ENCODE measurements at regions not wholly inside any gene's neighbourhood (a gene's known extent, or its start where the extent isn't known, plus 50 kb on each side); places are given as distances from the start of the nearest gene placed in this dataset.

DNA sequence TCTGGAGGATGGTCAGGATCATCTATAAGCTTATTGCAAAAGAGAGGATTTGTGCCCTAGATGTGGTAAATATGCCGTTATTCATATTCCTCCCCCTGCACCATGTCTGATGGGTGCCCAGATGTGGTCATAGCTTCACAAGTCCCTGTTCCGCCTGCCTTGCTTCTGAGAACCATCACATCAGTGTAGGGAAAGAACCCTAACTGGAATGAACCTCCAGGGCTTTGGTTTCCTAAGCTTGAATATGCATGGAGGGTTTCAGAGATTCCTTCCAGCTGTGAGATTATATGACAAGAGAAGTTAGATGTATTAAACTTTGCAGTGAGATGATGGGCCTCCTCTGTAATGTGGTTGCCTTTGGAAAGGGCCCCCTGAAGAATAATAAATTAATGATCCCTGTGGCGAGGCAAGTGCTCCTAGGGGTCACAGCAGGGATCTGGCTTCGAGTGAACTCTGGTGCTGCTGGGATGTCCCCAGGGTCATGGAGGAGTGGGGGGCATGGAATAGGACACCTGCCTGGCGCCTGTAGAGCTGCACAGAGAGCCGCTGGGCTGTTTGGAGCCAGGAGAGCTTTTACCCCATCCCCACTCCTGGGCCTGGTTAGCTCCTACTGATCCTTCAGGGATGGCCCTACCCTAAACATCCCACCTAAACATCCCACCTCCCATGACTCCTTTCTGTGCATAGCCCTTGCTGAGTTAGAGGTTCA lies 56.0 kb upstream of the IRS2 start:
- H3K4me2 ChIP-seq (ENCODE audit: insufficient read depth in 1 of 2, low read depth in 2 of 2, low read length in 2 of 2), result no peak overlapping the region
- POLR2A ChIA-PET (ENCODE audit: partially characterized antibody), result no interaction called here
- H2BK120ac ChIP-seq (replicated peaks; ENCODE audit: low read depth, low read length), result no peak overlapping the region
- H4K5ac ChIP-seq (ENCODE audit: insufficient read length, low read depth, low read length), result no peak overlapping the region
- no peak overlapping the region for H3K23ac ChIP-seq (ENCODE audit: insufficient read length)
- H3K18ac ChIP-seq (ENCODE audit: extremely low read depth, low read length), result no peak overlapping the region
- no peak overlapping the region for H4K8ac ChIP-seq (ENCODE audit: extremely low read depth, insufficient read depth, low read length)
- H2AK5ac ChIP-seq (ENCODE audit: low read depth, low read length), result no peak overlapping the region
- no peak overlapping the region for H2BK15ac ChIP-seq (ENCODE audit: low read length)
- TF ChIP-seq, protein P1, sequence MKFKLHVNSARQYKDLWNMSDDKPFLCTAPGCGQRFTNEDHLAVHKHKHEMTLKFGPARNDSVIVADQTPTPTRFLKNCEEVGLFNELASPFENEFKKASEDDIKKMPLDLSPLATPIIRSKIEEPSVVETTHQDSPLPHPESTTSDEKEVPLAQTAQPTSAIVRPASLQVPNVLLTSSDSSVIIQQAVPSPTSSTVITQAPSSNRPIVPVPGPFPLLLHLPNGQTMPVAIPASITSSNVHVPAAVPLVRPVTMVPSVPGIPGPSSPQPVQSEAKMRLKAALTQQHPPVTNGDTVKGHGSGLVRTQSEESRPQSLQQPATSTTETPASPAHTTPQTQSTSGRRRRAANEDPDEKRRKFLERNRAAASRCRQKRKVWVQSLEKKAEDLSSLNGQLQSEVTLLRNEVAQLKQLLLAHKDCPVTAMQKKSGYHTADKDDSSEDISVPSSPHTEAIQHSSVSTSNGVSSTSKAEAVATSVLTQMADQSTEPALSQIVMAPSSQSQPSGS (IDR thresholded peaks at IDR 0.05; ENCODE audit: low read length), result no peak
- no peak for TF ChIP-seq TBP (IDR thresholded peaks at IDR 0.05; ENCODE audit: low read depth, low read length)
- TF ChIP-seq EGR1 (IDR thresholded peaks at IDR 0.05; ENCODE audit: borderline replicate concordance, low read depth, low read length), result no peak
- no peak for TF ChIP-seq SAP30 (IDR thresholded peaks at IDR 0.05; ENCODE audit: insufficient read depth, insufficient replicate concordance, low read length)
- no peak overlapping the region for H2BK20ac ChIP-seq (ENCODE audit: low read length)
- no peak overlapping the region for H2BK5ac ChIP-seq (ENCODE audit: low read depth, low read length)
- FAIRE-seq (no peak), DNase-seq (ENCODE audit: low read depth in 1 of 2, low spot score in 2 of 2) (no peak)
- no peaks in the 10 kb centered on the region; a peak in 1 of 7 replicates for H3K4me1 ChIP-seq (replicated peaks in 1 of 4; ENCODE audit: control insufficient read depth in 3 of 4, insufficient read depth in 4 of 4, low read length in 3 of 4)
- no peak overlapping the region for H2AFZ ChIP-seq (ENCODE audit: low read length)
- no peaks in the 10 kb centered on the region for H3K9me3 ChIP-seq (ENCODE audit: insufficient read depth in 2 of 2, low read depth in 1 of 2, low read length in 1 of 2)
- no peaks in the 10 kb centered on the region for H3K79me2 ChIP-seq (ENCODE audit: control insufficient read depth in 1 of 2, insufficient read depth in 2 of 2, low read length in 2 of 2)
- H3K4me3 ChIP-seq (ENCODE audit: extremely low read depth in 1 of 4, insufficient read depth in 2 of 4, low read depth in 3 of 4, low read length in 4 of 4), result no peak overlapping the region
- no peak overlapping the region for H2BK12ac ChIP-seq (ENCODE audit: low read depth, low read length)
- WGBS, 2 experiments (ENCODE audit: extremely low coverage in 1 of 2, insufficient coverage in 1 of 2, insufficient read length in 1 of 2, insufficient replicate concordance in 2 of 2, low coverage in 1 of 2, low lambda C conversion rate in 2 of 2, missing lambda C conversion rate in 1 of 2), result 92% methylated on average over 6 of the region's 6 CpGs; no CpG with 5 or more reads in 1 of the 2 experiments
- no peaks in the 10 kb centered on the region for H3K79me1 ChIP-seq (ENCODE audit: low read depth, low read length)
- no peaks in the 10 kb centered on the region for H4K20me1 ChIP-seq (replicated peaks in 1 of 2; ENCODE audit: control insufficient read depth in 1 of 2, insufficient read depth in 2 of 2, low read length in 2 of 2)
- H3K36me3 ChIP-seq (ENCODE audit: control insufficient read depth in 2 of 4, insufficient read depth in 4 of 4, low read length in 3 of 4), result no peaks in the 10 kb centered on the region
- H3K27me3 ChIP-seq (replicated peaks in 1 of 4; ENCODE audit: control insufficient read depth in 3 of 4, extremely low read depth in 1 of 4, insufficient read depth in 3 of 4, low read length in 3 of 4), result no peaks in the 10 kb centered on the region
- H4K91ac ChIP-seq (replicated peaks; ENCODE audit: insufficient read length, low read length), result no peak overlapping the region
- H3K23me2 ChIP-seq (ENCODE audit: low read depth, low read length), result no peaks in the 10 kb centered on the region
- no peak overlapping the region for H3K9ac ChIP-seq (replicated peaks in 1 of 4; ENCODE audit: extremely low read depth in 1 of 4, low read depth in 3 of 4, low read length in 3 of 4)
- no peak overlapping the region for H3K14ac ChIP-seq (ENCODE audit: insufficient read length)
- H3K4ac ChIP-seq (replicated peaks; ENCODE audit: insufficient read length, low read depth, low read length), result no peak overlapping the region
- no peak overlapping the region for H3K27ac ChIP-seq (ENCODE audit: low read depth, low read length)
- CTCF ChIA-PET (ENCODE audit: partially characterized antibody), result interaction anchor here (1.0 kb wide), 1 partner anchor 35 kb away, joined by 3 read pairs; no protein-coding TSS in a partner anchor
- H3K56ac ChIP-seq (replicated peaks; ENCODE audit: insufficient read length, low read depth, low read length), result no peak overlapping the region

Data from H1 (cell line).